GM19043 (cell line): ENCODE measurements at regions not wholly inside any gene's neighbourhood (a gene's known extent, or its start where the extent isn't known, plus 50 kb on each side); places are given as distances from the start of the nearest gene placed in this dataset.

Source experiments
- ATAC-seq: cut with Tn5 transposase; IDR thresholded peaks from one replicate; pipeline ENCODE4 v1.9.1; 2021; ENCODE audit warnings: low read depth; ENCODE audit not compliant: unreplicated experiment

DNA sequence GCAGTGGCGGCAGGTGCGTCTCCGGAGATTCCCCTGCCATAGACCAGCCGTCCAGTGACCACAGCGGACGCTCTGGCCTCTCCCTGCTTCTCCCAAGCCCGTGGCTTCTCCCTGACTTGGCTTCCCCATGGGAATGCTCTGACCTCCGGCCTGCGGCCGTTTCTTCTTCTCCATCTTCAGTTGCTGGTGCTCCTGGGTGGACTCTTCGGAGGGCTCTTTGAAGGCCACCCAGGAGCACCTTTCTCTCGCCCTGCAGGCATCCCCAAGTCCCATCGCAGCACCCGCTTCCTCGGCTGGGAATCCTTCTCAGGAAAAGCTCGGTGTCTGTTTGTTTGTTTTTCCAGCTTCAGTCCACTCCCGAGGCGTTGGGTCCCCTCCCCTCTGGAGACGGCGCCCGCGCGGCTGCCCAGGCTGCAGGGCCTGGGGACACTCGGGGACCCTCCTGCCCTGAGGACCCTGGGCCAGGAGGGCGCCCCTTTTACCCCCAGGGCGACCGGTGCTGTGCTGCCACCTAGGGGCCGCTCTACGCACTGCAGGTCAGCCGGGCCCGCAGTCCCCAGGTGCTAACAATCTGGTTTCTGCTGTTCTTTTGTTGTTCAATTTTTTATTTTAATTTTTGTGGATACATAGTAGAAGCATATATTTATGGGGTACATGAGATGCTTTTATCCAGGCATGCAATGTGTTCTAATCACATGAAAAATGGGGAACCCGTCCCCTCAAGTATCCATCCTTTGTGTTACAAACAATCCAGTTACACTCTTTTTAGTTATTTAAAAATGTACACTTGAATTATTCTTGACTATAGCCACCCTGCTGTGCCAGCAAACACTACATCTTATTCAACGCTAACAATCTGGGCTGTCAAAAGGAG lies 197.9 kb upstream of the ADAMTS16 start:
- no peak for ATAC-seq

DNA sequence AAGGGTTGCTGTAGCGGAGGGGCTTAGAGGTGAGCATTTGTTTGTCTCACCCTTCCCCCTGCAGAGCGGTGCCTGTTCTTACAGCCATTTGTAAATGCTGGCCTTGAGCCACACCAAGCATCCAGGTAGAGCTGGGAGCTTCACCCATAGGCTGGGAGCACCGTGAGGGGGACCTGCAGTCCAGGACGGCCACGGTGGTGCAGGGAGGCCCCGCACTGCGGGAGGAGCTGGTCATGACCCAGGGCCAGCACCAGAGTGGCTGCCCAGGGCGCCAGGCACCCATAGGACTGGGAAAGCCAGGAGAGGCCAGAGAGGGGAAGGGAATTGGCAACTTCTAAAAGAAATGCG lies 197.3 kb upstream of the ADAMTS16 start:
- ATAC-seq = no peak

DNA sequence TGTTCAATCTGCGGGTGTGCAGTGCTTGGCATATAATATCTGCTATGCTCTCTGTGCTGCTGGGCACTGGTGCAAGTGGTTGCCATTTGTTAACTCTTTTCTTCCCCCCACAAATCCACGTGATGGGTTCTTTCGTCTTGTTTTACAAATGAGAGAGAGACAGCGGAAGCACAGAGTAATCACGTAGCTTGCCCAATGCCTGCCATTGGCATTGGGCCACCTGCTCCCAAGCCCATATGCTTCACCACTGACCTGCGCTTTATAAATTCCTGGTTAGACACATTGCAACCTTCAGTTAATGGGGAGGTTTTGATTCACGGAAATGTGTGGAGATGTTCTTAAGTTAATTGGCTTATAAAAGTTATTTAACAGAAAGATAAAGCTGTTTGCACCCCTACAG lies 194.8 kb upstream of the ADAMTS16 start:
- ATAC-seq = no peak

DNA sequence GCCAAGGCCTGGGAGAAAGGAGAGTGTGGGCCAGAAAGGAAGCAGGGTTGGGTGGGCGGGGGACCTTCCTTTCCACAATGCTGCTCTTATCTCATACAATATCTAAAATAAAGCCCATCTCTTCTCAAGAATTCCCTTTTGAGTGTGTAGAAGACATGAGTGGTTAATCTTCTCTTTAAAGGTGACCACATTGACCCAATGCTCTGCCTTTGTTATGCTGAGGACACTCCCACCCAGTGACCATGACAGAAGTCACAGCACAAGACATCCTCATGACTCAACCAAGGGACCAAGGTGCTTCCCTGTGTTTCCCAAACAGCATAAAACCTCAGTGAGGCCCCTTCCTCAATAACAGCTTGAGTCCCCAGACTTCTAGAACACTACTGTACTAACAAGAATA lies 193.0 kb upstream of the ADAMTS16 start:
- ATAC-seq = no peak

DNA sequence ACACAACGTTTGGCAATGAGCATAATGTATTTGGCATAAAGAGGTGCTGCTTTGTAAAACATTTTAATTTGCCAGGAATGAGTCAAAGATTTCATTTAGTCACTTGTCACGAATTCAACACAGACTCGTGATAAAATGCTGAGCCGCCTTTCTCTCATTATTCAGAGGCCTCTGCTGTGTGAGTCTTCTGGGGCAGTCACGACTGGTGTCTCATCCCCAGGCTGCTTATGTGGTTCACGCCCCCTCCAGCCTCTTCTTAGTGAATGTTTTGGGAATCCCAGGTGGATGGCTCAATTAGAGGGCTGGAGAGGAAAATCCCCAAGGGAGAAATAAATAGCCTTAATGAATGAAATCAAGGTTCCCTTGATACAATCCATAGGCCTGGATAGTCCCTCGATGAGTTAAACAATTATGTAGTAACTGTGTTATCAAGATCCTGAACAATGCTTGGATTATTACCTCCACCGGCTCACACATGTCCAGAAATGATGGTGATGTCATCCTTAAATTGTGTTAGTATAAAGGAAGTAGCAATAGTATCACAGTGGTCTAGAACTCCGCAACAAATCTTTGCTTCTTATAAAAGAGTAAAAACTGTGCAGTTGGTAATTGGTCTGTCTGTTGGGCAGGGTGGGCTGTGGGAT lies 192.1 kb upstream of the ADAMTS16 start:
- no peak for ATAC-seq

DNA sequence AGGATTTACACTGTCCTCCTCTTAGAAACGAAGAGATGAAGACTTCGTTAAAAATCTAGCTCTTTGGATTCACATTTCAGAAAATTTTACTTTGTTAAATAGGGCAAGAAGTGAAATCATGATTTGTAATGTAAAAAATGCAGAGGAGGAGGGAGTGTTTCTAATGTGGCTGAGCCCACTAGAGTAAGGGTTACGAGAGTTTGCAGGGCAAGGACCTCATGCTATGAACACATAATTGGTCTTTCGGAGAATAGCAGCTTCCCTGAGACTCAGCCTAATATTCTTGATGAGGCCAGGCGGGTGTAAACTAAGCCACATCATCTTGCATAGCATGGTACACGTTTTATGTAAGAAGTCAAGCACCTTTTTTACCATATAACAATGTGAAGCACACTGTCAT lies 191.0 kb upstream of the ADAMTS16 start:
- no peak for ATAC-seq

DNA sequence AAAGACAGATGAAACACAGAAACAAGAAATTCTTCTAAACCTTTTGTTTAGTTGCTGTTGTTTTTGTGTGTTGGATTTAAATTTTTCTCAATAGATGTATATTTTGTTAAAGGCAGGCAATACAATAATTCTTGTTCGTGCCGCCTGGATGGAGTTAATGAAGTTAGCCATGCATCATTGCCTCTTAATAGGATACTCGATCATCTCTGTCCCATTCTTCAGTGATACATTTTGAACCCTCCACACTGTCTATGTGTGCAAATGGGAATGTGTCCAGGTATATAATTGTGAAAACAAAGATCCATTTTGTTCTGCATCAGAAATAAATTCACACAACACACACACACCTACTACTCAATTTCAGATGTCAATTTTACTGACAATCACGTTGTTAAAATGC lies 186.6 kb upstream of the ADAMTS16 start:
- ATAC-seq = no peak

DNA sequence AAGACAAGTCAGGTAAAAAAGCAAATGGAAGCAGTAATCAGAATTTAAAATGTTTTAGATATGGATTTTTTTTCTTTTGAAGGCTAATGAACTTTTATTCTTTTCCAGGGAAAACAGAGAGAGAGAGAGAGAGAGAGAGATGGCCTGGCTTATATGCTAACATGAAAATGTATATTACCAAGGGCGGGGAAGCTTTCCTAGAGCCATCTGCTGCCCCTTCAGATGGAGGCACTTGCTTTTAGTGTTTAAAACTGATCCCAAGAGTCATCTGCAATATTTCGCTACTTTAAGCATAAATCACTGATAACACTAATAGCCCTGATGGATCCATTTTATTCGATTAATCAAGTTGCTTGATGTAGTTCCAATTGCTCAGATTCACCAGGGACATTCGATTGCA lies 186.1 kb upstream of the ADAMTS16 start:
- no peak for ATAC-seq

DNA sequence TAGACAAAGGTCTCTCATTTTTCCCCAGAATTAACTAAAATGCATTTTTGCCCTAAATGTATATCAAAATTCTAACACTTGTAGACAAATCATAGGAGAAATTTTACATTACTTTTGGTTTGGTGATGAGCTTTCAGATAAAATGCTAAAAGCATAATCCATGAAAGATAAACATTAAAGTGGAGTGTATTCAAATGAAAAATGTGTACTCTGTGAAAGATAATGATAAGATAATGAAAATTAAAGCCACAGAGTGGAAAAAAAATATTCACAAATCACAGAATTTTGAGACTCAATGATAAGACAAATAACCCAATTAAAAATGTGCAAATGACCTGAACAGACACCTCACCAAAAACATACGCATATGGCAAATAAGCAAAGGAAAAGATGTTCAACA lies 176.9 kb upstream of the ADAMTS16 start:
- no peak for ATAC-seq

DNA sequence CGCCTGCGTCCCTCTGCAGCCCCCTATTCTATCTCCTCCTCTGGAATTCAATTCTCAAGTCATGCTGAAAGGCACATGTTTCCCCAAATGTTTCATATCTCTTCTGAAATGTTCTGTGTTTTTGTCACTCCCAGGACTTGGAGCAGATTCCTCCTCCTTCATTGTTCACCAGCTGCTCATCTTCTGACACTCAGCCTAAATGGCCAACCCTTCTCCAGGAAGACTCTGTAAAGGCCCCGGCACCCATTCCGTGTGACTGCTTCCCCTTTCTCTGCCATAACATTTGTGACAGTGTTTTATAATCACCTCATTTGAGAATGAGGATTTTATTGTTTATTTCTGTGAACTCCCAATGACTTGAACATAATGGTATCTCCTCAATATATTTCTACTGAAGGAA lies 170.8 kb upstream of the ADAMTS16 start:
- no peak for ATAC-seq

DNA sequence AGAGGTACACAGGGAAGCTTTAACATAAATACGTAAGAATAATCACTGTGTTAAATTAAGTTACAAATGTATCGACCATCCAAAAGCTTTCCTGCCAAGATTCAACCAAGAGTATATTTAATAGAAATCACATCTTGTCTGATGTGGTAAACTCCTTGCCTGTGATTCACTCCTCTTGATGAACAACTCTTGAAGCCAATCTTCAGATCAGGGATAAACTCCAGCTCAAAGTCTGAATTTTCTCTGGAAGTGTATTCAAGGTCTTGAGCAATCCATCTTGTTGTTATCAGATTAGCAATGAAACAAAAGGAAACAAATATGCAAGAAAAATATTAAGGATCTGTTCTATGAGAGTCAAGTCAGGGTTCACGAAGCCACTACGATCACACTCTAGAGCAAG lies 170.0 kb upstream of the ADAMTS16 start:
- ATAC-seq = no peak

DNA sequence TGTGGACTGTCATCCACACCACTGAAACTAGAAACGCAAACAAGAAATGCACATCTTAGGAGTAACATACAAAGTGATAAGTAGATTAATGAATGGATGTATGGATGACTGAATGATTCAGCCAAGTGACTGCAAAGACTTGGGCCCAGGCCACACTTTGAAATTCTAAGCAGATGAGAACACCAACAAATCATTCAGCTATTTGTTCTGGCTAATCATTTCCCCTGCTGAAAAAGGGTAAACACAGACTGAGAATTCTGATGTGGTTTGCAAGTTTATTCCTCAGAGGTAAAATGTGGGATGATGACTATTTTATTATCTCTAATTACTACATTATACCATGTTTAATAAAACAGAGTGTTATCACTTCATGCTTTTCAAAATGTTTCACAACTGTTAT lies 163.2 kb upstream of the ADAMTS16 start:
- ATAC-seq = no peak

DNA sequence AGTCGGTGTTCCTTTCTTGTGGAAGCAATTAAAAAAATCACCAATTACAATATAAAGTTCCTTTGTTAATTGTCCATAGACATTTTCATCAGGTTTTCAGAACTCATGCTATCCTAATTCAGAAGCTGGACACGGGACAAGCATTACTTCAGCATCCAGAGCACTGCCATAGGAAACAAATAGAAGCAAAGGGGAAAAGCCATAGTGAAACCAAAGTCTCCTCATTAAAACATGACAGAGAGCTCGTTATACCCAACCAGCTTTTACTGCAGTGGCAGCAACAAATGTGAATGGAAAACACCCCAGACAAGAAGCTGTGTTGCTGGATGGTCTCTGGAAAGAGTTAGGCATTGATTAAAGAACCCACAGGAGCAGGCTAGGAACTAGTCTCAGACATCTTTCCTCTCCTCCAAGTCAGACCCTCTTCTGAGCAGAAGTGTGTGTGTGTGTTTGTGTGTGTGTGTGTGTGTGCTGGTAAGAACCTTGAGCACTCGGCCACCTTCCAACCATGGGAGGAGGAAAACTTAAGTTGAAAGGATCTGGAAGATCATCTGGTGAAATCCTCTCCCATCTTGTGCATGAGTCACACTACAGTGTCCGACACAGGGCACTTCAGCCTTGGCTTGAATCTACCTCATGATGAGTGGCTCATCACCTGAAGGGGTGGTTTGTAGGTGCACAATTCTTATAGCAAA lies 162.6 kb upstream of the ADAMTS16 start:
- ATAC-seq = no peak

DNA sequence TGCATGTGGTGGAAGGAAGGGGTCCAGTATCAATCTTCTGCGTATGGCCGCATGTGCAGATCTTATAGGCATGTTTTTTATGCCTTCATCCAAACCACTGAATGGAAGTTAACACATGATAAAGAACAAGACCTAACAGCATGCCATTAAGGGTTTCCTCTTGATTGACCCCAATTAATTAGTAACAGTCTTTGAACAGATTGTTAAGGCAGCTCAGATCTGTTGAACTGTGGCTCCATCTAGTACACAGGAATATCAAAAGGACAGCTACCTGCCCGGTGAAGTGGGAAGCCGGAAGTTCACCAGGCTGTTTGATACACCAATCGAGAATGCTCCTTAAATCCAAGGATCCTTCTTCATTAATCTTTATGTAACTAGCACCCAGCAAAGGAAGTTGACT lies 159.9 kb upstream of the ADAMTS16 start:
- ATAC-seq = no peak

DNA sequence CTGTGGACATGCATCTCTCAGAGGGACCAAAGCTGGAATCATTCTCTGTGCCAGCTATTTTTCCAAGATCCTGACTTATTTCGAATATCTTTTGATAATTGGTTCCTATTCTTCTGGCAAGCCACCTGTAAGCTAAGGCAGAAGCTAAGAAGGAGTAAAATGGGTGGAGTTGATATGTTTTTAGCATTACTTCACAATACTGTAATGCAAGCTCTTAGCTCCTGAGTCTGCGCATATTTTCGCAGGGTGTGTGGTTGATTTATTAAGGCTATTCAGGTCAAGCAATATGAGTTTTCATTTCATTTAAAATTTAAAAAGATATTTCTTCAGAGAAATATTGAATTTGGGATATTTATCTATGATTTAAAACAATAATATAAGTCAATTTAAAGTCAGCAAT lies 158.5 kb upstream of the ADAMTS16 start:
- no peak for ATAC-seq

DNA sequence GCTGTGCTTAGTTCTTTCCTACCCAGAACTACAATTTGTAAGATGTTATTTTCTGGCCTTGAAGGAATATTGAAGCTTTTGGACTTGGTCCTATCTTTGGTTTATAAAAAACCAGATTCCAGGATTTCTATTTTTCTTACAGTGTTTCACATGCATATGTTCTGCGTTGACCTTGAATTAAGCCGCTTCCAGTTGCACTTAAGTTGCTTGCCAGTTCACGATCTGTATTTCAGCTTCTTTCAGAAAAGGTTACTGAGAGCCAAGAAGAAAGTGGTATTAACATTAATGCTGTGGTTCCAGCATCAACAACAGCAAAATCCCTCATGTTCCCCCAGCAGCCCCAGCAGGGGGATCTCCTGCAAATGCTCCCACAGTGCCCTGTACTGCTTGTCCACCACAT lies 156.4 kb upstream of the ADAMTS16 start:
- no peak for ATAC-seq

DNA sequence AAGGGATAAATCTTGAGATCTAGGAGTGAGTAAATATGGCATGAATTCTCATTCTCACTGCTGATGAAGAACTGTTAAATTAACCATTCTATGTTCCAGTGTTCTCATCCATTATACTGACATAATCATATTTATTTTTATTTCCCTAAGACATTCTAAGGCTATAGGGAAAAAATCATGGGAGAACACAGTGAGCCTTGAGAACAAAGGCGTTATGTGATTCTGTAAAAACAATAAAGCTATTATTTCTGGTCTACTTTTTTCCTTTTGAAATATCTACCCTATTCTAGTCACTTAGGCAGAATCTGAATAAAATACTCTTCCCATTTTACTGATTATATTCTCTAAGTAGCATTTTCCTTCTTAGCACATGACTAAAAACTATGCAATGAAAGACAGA lies 155.7 kb upstream of the ADAMTS16 start:
- ATAC-seq = no peak

DNA sequence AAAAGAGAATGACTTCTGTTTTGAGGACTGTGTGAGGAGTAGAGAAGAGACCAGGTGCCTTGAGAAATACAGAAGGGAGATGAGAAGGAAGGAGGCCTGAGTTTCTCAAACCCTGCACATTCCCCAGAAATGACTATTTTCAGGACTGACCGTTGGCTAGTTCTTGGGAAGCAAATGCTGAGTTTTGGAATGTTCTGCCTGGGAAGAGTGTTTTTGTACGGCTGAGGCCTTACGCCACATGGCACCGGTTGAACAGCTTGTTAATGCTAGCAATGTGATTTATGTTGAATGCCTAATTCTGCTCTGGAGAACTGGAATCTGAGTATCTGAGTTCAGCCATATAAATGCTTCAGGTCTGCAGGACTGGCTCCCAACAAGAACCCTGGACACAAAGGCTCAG lies 152.7 kb upstream of the ADAMTS16 start:
- no peak for ATAC-seq

DNA sequence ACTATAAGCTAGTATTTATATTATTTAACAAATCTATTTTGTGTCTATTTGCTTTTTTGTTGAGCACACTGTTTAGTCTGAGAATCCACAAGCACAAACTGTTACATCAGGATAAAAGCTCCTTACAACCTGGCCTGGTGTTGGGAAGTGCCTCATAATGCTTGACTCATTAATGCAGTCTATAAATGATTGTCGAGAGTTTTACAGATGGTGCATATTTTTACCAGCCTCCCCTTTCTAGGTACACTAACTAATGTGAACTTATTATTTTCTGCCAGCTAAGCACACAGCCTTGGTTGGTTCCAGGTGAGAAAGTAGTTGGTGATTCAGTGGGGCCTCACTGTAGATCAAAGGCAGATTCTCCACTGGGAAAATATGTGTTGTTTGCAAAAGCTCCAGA lies 151.0 kb upstream of the ADAMTS16 start:
- no peak for ATAC-seq

DNA sequence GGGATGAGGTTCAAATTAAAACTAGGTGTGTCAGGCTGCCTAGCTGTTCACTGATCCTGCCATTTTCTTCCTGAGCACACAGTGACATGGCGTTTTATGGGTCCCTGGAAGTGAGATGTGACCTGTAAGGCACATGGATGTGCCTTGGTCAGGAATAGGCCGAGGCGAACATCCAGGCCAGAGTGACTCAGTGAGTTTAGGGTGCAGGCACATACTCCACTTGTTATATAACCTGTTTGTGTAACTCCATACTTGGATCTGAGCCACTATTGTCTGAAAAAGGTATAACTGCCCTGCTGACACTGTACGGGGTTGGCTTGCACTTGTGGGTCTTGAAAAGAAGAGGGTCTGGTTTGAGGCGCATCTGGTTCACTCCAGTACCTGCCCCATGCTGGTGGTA lies 150.1 kb upstream of the ADAMTS16 start:
- no peak for ATAC-seq

DNA sequence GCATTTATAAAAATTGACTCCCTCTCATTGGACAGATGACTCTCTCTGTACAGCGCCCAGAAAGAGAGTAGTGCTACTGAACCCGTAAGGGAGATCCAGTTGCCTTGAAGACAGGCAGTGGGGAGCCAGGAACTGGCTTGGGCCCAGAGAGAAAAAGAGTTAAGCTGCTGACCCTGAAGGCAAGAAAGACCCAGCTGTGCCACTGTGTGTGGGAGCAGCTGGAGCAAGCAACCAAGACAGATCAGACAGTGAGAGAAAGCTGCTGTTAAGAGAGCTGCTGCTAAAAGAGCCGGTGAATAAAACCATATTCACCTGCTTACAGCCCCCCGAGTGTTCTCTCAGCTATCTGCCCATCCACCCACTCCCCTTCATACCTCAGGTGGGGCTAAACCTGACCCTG lies 149.7 kb upstream of the ADAMTS16 start:
- no peak for ATAC-seq

DNA sequence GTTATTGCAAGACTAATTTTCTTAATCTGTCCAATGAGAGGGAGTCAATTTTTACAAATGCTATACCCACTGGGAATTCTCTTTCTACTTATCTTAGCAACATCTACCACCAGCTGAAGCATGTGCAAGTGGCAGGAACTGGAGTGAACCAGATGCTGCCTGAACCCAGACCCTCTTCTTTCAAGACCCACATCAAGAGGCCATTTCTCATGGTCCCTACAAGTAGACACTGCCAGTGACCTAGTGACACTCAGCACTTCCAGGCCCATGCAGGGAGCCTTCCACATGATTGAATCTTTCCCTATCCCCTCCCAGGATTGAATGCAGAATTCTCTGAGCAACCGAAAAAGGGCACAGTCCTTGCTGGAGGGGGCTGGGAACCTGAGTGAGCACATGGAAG lies 148.2 kb upstream of the ADAMTS16 start:
- ATAC-seq = no peak
